Esophagus squamous epithelium (tissue), 5 donors: ENCODE measurements at regions not wholly inside any gene's neighbourhood (a gene's known extent, or its start where the extent isn't known, plus 50 kb on each side); places are given as distances from the start of the nearest gene placed in this dataset.

Source experiments
- DNase-seq: peaks from one replicate; lab custom pipeline; 2025; lab: John Stamatoyannopoulos, UW
- H3K27ac ChIP-seq, 4 donors: fragments of 200-600 bp; sonication (generic); one replicate each; pipeline ENCODE4 v1.5.1; 2016 to 2019; ENCODE audit warnings: mild to moderate bottlenecking in 1 of 4
- H3K27me3 ChIP-seq, 4 donors: fragments of 200-600 bp; sonication (generic); 1 replicate in 3 of 4; 2 replicates in 1 of 4; pipeline versions ENCODE4 v1.5.1 to v1.6.0; 2017 to 2021; ENCODE audit warnings: antibody characterized with exemption in 1 of 4
- H3K36me3 ChIP-seq, 3 donors: fragments of 200-600 bp; sonication (generic); one replicate each; pipeline ENCODE4 v1.5.1; 2016 to 2019
- H3K4me1 ChIP-seq, 3 donors: fragments of 200-600 bp; sonication (generic); one replicate each; pipeline ENCODE4 v1.5.1; 2017 to 2019
- H3K4me3 ChIP-seq, 4 donors: fragments of 200-600 bp; sonication (generic); 1 replicate in 3 of 4; 2 replicates in 1 of 4; pipeline ENCODE4 v1.5.1; 2016 to 2019; ENCODE audit warnings: mild to moderate bottlenecking in 2 of 4, moderate library complexity in 1 of 4
- H3K9me3 ChIP-seq, 3 donors: fragments of 200-600 bp; sonication (generic); one replicate each; pipeline ENCODE4 v1.5.1; 2016 to 2019
- POLR2A ChIP-seq, 4 donors: fragments of 450-650 bp; IDR thresholded peaks; one replicate each; pipeline ENCODE4 v1.6.1; 2017; ENCODE audit warnings: antibody characterized with exemption in 4 of 4, mild to moderate bottlenecking in 4 of 4, moderate library complexity in 3 of 4
- WGBS, 2 donors: methylation state at CpG; one replicate each; pipeline ENCODE4 v1.1.5; 2018; 5-methylcytosine and 5-hydroxymethylcytosine counted together
- intact Hi-C: fragments of 100-400 bp; cut with DNase I; formaldehyde crosslinking; loops from one replicate; pipeline ENCODE4 v1.15.0; 2022
- TF ChIP-seq, protein P1 (sequence below), 6 experiments: fragments of 450-650 bp in 4 of 6; fragments of 200-600 bp in 2 of 6; sonication (generic) in 2 of 6; IDR thresholded peaks; one replicate each; pipeline ENCODE4 v1.5.1; 2016 to 2019; ENCODE audit warnings: antibody characterized with exemption in 6 of 6, mild to moderate bottlenecking in 4 of 6, moderate library complexity in 4 of 6
- donor health status: DM: yes; HTN: yes; CAD: no.

- TF ChIP-seq POLR2A (IDR thresholded peaks at IDR 0.05): no peak
- TF ChIP-seq, protein P1, sequence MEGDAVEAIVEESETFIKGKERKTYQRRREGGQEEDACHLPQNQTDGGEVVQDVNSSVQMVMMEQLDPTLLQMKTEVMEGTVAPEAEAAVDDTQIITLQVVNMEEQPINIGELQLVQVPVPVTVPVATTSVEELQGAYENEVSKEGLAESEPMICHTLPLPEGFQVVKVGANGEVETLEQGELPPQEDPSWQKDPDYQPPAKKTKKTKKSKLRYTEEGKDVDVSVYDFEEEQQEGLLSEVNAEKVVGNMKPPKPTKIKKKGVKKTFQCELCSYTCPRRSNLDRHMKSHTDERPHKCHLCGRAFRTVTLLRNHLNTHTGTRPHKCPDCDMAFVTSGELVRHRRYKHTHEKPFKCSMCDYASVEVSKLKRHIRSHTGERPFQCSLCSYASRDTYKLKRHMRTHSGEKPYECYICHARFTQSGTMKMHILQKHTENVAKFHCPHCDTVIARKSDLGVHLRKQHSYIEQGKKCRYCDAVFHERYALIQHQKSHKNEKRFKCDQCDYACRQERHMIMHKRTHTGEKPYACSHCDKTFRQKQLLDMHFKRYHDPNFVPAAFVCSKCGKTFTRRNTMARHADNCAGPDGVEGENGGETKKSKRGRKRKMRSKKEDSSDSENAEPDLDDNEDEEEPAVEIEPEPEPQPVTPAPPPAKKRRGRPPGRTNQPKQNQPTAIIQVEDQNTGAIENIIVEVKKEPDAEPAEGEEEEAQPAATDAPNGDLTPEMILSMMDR (IDR thresholded peaks at IDR 0.05): no peak
- no peaks in the 10 kb centered on the region for H3K36me3 ChIP-seq
- DNase-seq: no peak
- H3K4me1 ChIP-seq: peaks cover 0 to 7% (median 7%) of the 10 kb centered on the region in 3 donors
- H3K27me3 ChIP-seq: no peaks in the 10 kb centered on the region
- no peak overlapping the region for H3K27ac ChIP-seq
- intact Hi-C loops: no loop called here
- no peaks in the 10 kb centered on the region for H3K9me3 ChIP-seq
- H3K4me3 ChIP-seq: no peak overlapping the region
Observed at GRCh38 chr7:46989247-46989646, 592.7 kb downstream of the TNS3 start.

DNA sequence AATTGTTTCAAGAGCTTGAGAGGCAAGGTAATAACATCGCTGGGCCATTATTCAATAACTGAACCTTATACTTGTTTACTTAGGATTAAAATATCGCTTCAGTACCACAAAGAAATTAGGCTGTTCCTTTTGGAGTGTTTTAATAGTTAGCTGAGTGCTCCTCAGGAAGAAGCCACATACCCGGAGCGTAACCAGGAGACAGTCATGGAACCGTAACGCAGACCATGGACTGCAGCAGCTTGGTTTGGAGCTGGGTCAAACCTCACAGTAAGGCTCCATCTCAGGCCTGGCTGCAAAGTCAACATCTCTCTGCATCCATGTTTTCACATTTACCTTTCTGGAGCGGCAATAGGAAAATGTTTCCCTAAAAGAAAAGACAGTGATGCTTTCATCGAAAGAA is 599.0 kb downstream of the TNS3 start:
- Histone ChIP-seq H3K36me3 (no peaks in the 10 kb centered on the region), H3K27me3 (no peaks in the 10 kb centered on the region), H3K9me3 (no peaks in the 10 kb centered on the region), H3K4me3 (no peak overlapping the region), H3K4me1 (no peaks in the 10 kb centered on the region), H3K27ac (no peak overlapping the region)
- WGBS, 2 donors: 59 to 70% methylated on average over 8 of the region's 8 CpGs
- TF ChIP-seq, protein P1 (IDR thresholded peaks at IDR 0.05): no peak
- no peak for TF ChIP-seq POLR2A (IDR thresholded peaks at IDR 0.05)
- intact Hi-C loops: no loop called here
- no peak for DNase-seq

- Histone ChIP-seq H3K4me3 (no peak overlapping the region), H3K36me3 (no peaks in the 10 kb centered on the region), H3K27ac (no peak overlapping the region), H3K27me3 (no peaks in the 10 kb centered on the region), H3K4me1 (no peaks in the 10 kb centered on the region), H3K9me3 (no peaks in the 10 kb centered on the region)
- TF ChIP-seq POLR2A (IDR thresholded peaks at IDR 0.05): no peak
- TF ChIP-seq, protein P1 (IDR thresholded peaks at IDR 0.05): no peak
- no peak for DNase-seq
- WGBS, 2 donors: 65 to 70% methylated on average over 1 of the region's 1 CpG
- intact Hi-C loops: no loop called here
Observed at GRCh38 chr7:46979439-46979838, 602.5 kb downstream of the TNS3 start.

DNA sequence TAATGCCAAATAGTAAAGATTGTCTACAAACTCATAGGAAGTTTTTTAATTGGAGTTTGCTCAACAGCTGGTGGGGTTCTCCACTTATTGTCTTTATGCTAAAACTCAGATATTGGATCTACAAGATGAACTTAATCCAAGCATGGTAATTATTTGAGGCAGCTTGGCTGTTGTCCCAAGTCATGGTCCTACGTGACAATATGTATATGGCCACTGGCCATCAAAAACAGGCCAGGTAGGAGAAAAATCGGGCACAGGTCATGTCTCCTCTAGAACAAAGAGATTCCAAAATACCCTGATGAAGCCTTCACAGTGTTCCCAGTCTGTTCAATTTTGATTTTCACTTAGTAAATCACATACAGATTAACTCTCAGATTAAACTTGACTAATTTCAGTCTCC is 606.4 kb downstream of the TNS3 start:
- no peak for DNase-seq
- no peaks in the 10 kb centered on the region for H3K36me3 ChIP-seq
- no peaks in the 10 kb centered on the region for H3K27me3 ChIP-seq
- no peak overlapping the region for H3K4me3 ChIP-seq
- WGBS, 2 donors: 55 to 68% methylated on average over 2 of the region's 2 CpGs
- H3K9me3 ChIP-seq: no peaks in the 10 kb centered on the region
- no peak overlapping the region for H3K27ac ChIP-seq
- no peaks in the 10 kb centered on the region for H3K4me1 ChIP-seq
- intact Hi-C loops: no loop called here
- no peak for TF ChIP-seq POLR2A (IDR thresholded peaks at IDR 0.05)
- TF ChIP-seq, protein P1 (IDR thresholded peaks at IDR 0.05): no peak

DNA sequence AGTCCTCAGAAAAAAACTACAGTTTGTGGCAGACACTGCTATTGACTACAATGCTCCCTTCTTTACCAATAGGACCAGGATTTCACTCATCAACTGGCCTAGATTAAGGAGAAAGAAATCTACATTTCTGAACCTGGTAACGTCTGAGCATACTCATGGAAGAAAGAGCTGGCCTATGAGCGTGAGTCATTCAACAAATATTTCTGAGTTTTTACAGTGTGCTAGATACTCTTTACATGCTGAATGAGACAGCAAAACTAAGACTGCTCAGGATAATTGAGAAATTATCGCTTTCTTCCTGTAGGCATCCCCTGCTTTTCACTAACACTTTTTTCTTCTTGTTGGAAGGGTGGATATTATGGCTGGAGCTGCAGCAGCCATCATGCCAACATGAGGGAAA is 609.7 kb downstream of the TNS3 start:
- TF ChIP-seq, protein P1 (IDR thresholded peaks at IDR 0.05): no peak
- no peak for TF ChIP-seq POLR2A (IDR thresholded peaks at IDR 0.05)
- DNase-seq: no peak
- no peaks in the 10 kb centered on the region for H3K36me3 ChIP-seq
- no peaks in the 10 kb centered on the region for H3K27me3 ChIP-seq
- H3K9me3 ChIP-seq: no peaks in the 10 kb centered on the region
- no peaks in the 10 kb centered on the region for H3K4me1 ChIP-seq
- 33 to 59% methylated on average over 3 of the region's 3 CpGs for WGBS, 2 donors
- intact Hi-C loops: no loop called here
- no peak overlapping the region for H3K4me3 ChIP-seq
- H3K27ac ChIP-seq: no peak overlapping the region
